Lower lobe of right lung (tissue), 2 donors: ENCODE measurements at regions not wholly inside any gene's neighbourhood (a gene's known extent, or its start where the extent isn't known, plus 50 kb on each side); places are given as distances from the start of the nearest gene placed in this dataset.
A peak's percentile ranks its signal among the peaks of the same experiment; 100 is the strongest.

ENCODE experiments used
- ATAC-seq, 2 donors: fragments of 200-7000 bp; cut with Tn5 transposase; one replicate each; pipeline ENCODE4 v1.9.1; 2020 to 2022; ENCODE audit warnings: mild to moderate bottlenecking in 2 of 2, moderate library complexity in 2 of 2
- DNase-seq: peaks from one replicate; pipeline ENCODE4 v3.0.0-alpha.2; 2020
- H3K27ac ChIP-seq: fragments of 200-600 bp; one replicate; pipeline ENCODE4 v1.8.0; 2022
- H3K27me3 ChIP-seq: fragments of 200-600 bp; one replicate; pipeline ENCODE4 v1.8.0; 2022; ENCODE audit warnings: low read depth
- H3K36me3 ChIP-seq: fragments of 200-600 bp; one replicate; pipeline ENCODE4 v1.8.0; 2022; ENCODE audit warnings: mild to moderate bottlenecking
- H3K4me1 ChIP-seq: fragments of 200-600 bp; one replicate; pipeline ENCODE4 v1.8.0; 2022
- H3K4me3 ChIP-seq: fragments of 200-600 bp; one replicate; pipeline ENCODE4 v1.8.0; 2022; ENCODE audit warnings: mild to moderate bottlenecking
- H3K9me3 ChIP-seq: fragments of 200-600 bp; one replicate; pipeline ENCODE4 v1.8.0; 2022
- intact Hi-C: fragments of 100-400 bp; cut with DNase I; formaldehyde crosslinking; loops from one replicate; pipeline ENCODE4 v1.11.0; 2022
- TF ChIP-seq, protein P1 (sequence below): fragments of 200-600 bp; IDR thresholded peaks from one replicate; pipeline ENCODE4 v1.8.0; 2022; ENCODE audit warnings: antibody characterized with exemption, mild to moderate bottlenecking
- donor health status: DM: no; HTN: yes; CAD: no; lungs with severe emphysema.

DNA sequence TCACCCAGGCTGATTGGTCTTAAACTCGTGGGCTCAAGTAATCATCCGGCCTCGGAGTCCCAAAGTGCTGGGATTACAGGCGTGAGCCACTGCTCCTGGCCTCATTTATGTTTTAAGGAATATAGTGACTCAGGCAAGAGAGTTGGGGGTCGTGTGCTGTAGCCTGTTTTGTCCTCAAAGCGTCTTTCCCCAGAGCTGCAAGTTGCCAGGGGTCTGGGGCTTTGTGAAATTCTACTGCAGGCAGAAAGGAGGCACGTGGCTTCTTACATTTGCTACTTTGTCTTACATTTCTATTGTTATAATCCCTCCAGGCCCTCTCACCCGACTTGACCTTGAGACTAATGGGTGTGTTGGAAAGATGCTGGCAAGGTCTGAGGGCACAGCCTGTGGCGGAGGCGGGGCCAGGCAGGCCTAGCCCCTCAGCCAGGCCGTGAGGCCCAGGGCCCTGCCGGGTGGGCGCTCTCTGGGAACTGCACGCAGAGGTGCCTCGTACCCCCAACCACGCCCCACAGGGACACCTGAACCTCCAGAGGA, 85.8 kb upstream of the NDUFV2 start:
- H3K27me3 ChIP-seq: no peaks in the 10 kb centered on the region
- DNase-seq (no peak), ATAC-seq (peak; percentile 30 to 65)
- H3K27ac ChIP-seq: peak overlapping the region; percentile 19
- H3K4me3 ChIP-seq: peak overlapping the region; percentile 20
- no peaks in the 10 kb centered on the region for H3K4me1 ChIP-seq
- no peaks in the 10 kb centered on the region for H3K36me3 ChIP-seq
- TF ChIP-seq, protein P1, sequence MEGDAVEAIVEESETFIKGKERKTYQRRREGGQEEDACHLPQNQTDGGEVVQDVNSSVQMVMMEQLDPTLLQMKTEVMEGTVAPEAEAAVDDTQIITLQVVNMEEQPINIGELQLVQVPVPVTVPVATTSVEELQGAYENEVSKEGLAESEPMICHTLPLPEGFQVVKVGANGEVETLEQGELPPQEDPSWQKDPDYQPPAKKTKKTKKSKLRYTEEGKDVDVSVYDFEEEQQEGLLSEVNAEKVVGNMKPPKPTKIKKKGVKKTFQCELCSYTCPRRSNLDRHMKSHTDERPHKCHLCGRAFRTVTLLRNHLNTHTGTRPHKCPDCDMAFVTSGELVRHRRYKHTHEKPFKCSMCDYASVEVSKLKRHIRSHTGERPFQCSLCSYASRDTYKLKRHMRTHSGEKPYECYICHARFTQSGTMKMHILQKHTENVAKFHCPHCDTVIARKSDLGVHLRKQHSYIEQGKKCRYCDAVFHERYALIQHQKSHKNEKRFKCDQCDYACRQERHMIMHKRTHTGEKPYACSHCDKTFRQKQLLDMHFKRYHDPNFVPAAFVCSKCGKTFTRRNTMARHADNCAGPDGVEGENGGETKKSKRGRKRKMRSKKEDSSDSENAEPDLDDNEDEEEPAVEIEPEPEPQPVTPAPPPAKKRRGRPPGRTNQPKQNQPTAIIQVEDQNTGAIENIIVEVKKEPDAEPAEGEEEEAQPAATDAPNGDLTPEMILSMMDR: no peak
- intact Hi-C loops: no loop called here
- H3K9me3 ChIP-seq: no peaks in the 10 kb centered on the region

DNA sequence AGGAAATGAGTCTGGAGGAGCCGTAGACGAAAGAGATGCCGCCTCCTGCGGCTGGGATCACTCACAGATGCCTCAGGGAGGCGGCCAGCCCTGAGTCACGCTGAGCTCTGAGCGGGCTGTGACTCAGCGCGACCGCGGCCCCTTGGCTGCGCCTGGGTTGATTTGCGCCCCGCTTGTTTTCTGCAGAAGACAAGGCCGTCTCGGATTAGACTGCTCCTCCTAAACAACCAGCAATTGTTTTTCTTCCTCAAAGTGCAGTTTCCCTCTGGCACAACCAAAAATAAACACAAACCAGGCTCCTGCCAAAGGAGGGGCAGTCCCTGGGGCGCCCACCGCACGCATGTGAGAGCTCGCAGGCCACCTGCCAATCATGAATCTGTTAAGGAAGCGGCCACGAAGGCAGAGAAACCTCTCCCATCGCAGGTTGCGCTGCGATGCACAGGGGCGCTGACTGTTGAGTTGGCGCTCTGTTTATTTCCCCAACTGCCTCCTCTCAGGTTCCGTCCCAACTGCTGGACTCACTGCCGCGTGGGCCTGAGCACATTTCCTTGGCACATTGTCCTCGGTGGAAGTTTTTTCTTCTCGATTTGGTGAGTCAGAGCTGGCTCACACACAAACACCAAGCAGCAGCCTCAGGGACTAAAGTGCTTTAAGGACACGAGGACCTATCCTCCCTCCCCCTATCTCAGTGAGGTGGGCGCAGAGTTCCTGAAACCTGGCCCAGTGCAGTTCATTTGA, 85.2 kb upstream of the NDUFV2 start:
- peak overlapping the region; percentile 20 for H3K4me3 ChIP-seq

GRCh38 chr18:9017905-9018227, 84.6 kb upstream of the NDUFV2 start:
- intact Hi-C loops: no loop called here
- no peak overlapping the region for H3K27ac ChIP-seq
- no peaks in the 10 kb centered on the region for H3K9me3 ChIP-seq
- ATAC-seq (no peak), DNase-seq (no peak)
- no peaks in the 10 kb centered on the region for H3K4me1 ChIP-seq
- TF ChIP-seq, protein P1: no peak
- H3K36me3 ChIP-seq: no peaks in the 10 kb centered on the region
- peak overlapping the region; percentile 20 for H3K4me3 ChIP-seq
- no peaks in the 10 kb centered on the region for H3K27me3 ChIP-seq

More for the DNA sequence above, 85.2 kb upstream of the NDUFV2 start:
- TF ChIP-seq, protein P1: no peak
- H3K9me3 ChIP-seq: no peaks in the 10 kb centered on the region
- H3K36me3 ChIP-seq: no peaks in the 10 kb centered on the region
- no peaks in the 10 kb centered on the region for H3K27me3 ChIP-seq
- intact Hi-C loops: no loop called here
- H3K27ac ChIP-seq: peak overlapping the region; percentile 19
- DNase-seq (peak; percentile 62), ATAC-seq (peak; percentile 84 to 86)
- H3K4me1 ChIP-seq: no peaks in the 10 kb centered on the region

- H3K36me3 ChIP-seq: no peaks in the 10 kb centered on the region
- TF ChIP-seq, protein P1: no peak
- no peaks in the 10 kb centered on the region for H3K4me1 ChIP-seq
- H3K27ac ChIP-seq: no peak overlapping the region
- no peaks in the 10 kb centered on the region for H3K27me3 ChIP-seq
- no peak overlapping the region for H3K4me3 ChIP-seq
- intact Hi-C loops: no loop called here
- H3K9me3 ChIP-seq: no peaks in the 10 kb centered on the region
- no peak for ATAC-seq
- DNase-seq: no peak
Measured at GRCh38 chr18:9019135-9019534, 83.4 kb upstream of the NDUFV2 start.

DNA sequence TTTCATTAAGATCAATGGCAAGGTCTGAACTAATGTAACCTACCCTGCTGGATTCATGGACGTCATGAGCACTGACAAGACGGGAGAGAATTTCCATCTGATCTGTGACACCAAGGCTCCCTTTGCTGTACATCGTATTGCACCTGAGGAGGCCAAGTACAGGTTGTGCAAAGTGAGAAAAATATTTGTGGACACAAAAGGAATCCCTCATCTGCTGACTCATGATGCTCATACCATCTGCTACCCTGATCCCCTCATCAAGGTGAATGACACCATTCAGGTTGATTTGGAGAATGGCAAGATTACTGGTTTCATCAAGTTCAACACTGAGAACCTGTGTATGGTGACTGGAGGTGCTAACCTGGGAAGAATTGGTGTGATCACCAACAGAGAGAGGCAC, 82.3 kb upstream of the NDUFV2 start:
- ATAC-seq (no peak), DNase-seq (no peak)

More for the DNA sequence above, 82.3 kb upstream of the NDUFV2 start:
- no peaks in the 10 kb centered on the region for H3K36me3 ChIP-seq
- intact Hi-C loops: no loop called here
- no peaks in the 10 kb centered on the region for H3K4me1 ChIP-seq
- H3K9me3 ChIP-seq: no peaks in the 10 kb centered on the region
- TF ChIP-seq, protein P1: no peak
- no peak overlapping the region for H3K27ac ChIP-seq
- no peak overlapping the region for H3K4me3 ChIP-seq
- no peaks in the 10 kb centered on the region for H3K27me3 ChIP-seq
